ENCODE measurements at regions not wholly inside any gene's neighbourhood (a gene's known extent, or its start where the extent isn't known, plus 50 kb on each side); places are given as distances from the start of the nearest gene placed in this dataset.

DNA sequence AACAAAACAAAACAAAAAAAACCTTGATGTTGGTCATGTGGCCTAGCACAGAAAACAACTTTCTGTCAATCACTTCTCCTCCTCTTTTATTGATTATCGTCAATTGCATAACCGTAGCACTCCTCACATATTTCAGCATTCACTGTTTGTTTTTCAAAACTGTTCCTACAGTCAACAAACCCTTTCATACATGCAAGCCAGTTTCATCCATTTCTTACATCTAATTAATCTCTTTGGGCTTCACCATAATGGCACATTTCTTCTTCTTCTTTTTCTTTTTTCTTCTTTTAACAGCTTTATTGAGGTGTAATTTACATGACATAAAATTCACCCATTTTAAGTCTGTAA is 246.9 kb downstream of the PTTG2 start:
- TF ChIP-seq, protein P1, sequence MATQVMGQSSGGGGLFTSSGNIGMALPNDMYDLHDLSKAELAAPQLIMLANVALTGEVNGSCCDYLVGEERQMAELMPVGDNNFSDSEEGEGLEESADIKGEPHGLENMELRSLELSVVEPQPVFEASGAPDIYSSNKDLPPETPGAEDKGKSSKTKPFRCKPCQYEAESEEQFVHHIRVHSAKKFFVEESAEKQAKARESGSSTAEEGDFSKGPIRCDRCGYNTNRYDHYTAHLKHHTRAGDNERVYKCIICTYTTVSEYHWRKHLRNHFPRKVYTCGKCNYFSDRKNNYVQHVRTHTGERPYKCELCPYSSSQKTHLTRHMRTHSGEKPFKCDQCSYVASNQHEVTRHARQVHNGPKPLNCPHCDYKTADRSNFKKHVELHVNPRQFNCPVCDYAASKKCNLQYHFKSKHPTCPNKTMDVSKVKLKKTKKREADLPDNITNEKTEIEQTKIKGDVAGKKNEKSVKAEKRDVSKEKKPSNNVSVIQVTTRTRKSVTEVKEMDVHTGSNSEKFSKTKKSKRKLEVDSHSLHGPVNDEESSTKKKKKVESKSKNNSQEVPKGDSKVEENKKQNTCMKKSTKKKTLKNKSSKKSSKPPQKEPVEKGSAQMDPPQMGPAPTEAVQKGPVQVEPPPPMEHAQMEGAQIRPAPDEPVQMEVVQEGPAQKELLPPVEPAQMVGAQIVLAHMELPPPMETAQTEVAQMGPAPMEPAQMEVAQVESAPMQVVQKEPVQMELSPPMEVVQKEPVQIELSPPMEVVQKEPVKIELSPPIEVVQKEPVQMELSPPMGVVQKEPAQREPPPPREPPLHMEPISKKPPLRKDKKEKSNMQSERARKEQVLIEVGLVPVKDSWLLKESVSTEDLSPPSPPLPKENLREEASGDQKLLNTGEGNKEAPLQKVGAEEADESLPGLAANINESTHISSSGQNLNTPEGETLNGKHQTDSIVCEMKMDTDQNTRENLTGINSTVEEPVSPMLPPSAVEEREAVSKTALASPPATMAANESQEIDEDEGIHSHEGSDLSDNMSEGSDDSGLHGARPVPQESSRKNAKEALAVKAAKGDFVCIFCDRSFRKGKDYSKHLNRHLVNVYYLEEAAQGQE (IDR thresholded peaks at IDR 0.05; ENCODE audit: insufficient replicate concordance, low read depth), result no peak
- no peak for TF ChIP-seq POLR2AphosphoS5 (IDR thresholded peaks at IDR 0.05; ENCODE audit: low read depth)
- TF ChIP-seq GABPA (IDR thresholded peaks at IDR 0.05; ENCODE audit: low read depth), result no peak
- no peak for TF ChIP-seq SPI1 (IDR thresholded peaks at IDR 0.05; ENCODE audit: borderline replicate concordance, low read depth)
- Histone ChIP-seq H3K27ac (replicated peaks) (no peak overlapping the region), H3K27me3 (ENCODE audit: insufficient read depth, poor library complexity, severe bottlenecking) (no peaks in the 10 kb centered on the region), H3K4me3 (replicated peaks; ENCODE audit: insufficient read depth, low read length) (no peak overlapping the region)
- no peak for DNase-seq (ENCODE audit: low read depth in 1 of 2, low spot score in 1 of 2)

DNA sequence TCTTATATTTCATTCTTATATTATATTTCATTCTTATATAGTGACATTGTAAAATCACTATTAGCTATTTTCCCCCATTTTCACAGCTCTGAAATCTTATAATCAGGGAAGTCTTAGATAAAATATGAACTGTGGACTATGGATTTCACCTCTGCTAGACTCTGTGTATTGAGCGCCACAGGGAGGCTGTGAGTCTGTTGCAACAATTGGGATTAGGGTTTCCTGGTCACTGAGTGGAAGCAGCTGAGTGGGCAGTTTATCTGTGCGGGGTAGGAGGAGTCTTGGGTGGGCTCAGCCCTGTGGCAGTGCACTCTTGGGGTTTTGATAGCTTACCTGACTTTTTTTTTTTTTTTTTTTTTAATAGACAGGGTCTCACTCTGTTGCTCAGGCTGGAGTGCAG is 249.5 kb downstream of the PTTG2 start:
- no peak overlapping the region for H3K27ac ChIP-seq (replicated peaks)
- no peak overlapping the region for H3K4me3 ChIP-seq (replicated peaks; ENCODE audit: insufficient read depth, low read length)
- DNase-seq (ENCODE audit: low read depth in 1 of 2, low spot score in 1 of 2), result no peak

DNA sequence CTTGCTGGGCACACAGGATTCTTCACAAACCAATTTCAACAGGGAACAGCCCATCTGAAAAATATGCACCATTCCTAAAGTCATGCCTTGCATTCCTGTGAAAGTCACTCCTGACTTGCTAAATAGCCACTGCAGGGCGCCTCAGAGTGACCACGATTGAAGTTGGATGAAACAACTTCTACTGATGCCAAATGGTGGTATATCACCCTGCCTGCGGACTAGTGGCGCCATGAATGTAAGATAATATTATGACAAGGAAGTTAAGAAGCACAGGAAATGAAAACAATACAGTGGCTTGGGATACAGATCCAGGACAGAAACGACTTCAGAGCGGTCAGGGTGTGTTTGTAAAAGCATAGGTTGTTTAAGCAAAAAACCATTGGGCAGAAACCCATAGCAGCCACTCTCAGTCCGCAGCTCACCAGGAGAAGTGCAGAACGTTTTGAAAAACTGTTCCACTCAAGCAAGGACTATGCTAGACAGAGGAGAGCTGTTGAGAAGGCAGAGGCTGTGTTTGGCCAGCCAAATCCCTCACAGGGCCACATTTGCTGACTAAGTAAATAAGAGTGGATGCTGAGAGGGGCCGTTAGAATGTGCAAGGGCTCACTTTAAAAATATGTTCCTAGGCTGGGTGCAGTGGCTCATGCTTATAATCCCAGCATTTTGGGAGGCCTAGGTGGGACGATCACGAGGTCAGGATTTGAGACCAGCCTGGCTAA is 250.4 kb downstream of the PTTG2 start:
- DNase-seq (ENCODE audit: low read depth in 1 of 2, low spot score in 1 of 2), result no peak
- Histone ChIP-seq H3K27ac (replicated peaks) (no peak overlapping the region), H3K4me3 (replicated peaks; ENCODE audit: insufficient read depth, low read length) (no peak overlapping the region), H3K27me3 (ENCODE audit: insufficient read depth, poor library complexity, severe bottlenecking) (no peaks in the 10 kb centered on the region)
- TF ChIP-seq, protein P2, sequence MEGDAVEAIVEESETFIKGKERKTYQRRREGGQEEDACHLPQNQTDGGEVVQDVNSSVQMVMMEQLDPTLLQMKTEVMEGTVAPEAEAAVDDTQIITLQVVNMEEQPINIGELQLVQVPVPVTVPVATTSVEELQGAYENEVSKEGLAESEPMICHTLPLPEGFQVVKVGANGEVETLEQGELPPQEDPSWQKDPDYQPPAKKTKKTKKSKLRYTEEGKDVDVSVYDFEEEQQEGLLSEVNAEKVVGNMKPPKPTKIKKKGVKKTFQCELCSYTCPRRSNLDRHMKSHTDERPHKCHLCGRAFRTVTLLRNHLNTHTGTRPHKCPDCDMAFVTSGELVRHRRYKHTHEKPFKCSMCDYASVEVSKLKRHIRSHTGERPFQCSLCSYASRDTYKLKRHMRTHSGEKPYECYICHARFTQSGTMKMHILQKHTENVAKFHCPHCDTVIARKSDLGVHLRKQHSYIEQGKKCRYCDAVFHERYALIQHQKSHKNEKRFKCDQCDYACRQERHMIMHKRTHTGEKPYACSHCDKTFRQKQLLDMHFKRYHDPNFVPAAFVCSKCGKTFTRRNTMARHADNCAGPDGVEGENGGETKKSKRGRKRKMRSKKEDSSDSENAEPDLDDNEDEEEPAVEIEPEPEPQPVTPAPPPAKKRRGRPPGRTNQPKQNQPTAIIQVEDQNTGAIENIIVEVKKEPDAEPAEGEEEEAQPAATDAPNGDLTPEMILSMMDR (IDR thresholded peaks at IDR 0.05; ENCODE audit: insufficient read depth, low read length), result no peak
- TF ChIP-seq SPI1 (IDR thresholded peaks at IDR 0.05; ENCODE audit: borderline replicate concordance, low read depth) (no peak), GABPA (IDR thresholded peaks at IDR 0.05; ENCODE audit: low read depth) (no peak), POLR2AphosphoS5 (IDR thresholded peaks at IDR 0.05; ENCODE audit: low read depth) (no peak)
- TF ChIP-seq, protein P1 (IDR thresholded peaks at IDR 0.05; ENCODE audit: insufficient replicate concordance, low read depth), result no peak

More for the DNA sequence above, 249.5 kb downstream of the PTTG2 start:
- no peaks in the 10 kb centered on the region for H3K27me3 ChIP-seq (ENCODE audit: insufficient read depth, poor library complexity, severe bottlenecking)
- TF ChIP-seq, protein P1 (IDR thresholded peaks at IDR 0.05; ENCODE audit: insufficient replicate concordance, low read depth), result no peak
- TF ChIP-seq, protein P2 (IDR thresholded peaks at IDR 0.05; ENCODE audit: insufficient read depth, low read length), result no peak
- TF ChIP-seq SPI1 (IDR thresholded peaks at IDR 0.05; ENCODE audit: borderline replicate concordance, low read depth) (no peak), POLR2AphosphoS5 (IDR thresholded peaks at IDR 0.05; ENCODE audit: low read depth) (no peak), GABPA (IDR thresholded peaks at IDR 0.05; ENCODE audit: low read depth) (no peak)

All from HL-60 (cell line).